ENCODE measurements at regions not wholly inside any gene's neighbourhood (a gene's known extent, or its start where the extent isn't known, plus 50 kb on each side); places are given as distances from the start of the nearest gene placed in this dataset.
A peak's percentile ranks its signal among the peaks of the same experiment; 100 is the strongest.

GRCh38 chr5:123879071-123879470 is 367.1 kb downstream of the CSNK1G3 start:
- no peak for DNase-seq
- H3K9me3 Mint-ChIP-seq, result peaks cover 0 to 3% (median 0%) of the 10 kb centered on the region in 7 donors
- no peak overlapping the region for H3K4me3 Mint-ChIP-seq
- H3K27ac Mint-ChIP-seq, result peak overlapping the region in 1 of 7 donors; percentile 63
- Histone ChIP-seq H3K27me3 (ENCODE audit: control insufficient read depth in 2 of 2, insufficient read depth in 2 of 2, low read length in 2 of 2) (no peaks in the 10 kb centered on the region), H3K4me3 (replicated peaks in 1 of 3; ENCODE audit: low read depth in 2 of 3, low read length in 3 of 3) (no peak overlapping the region), H3K36me3 (replicated peaks in 1 of 2; ENCODE audit: control insufficient read depth in 1 of 2, insufficient read depth in 2 of 2, low read length in 2 of 2) (no peaks in the 10 kb centered on the region), H3K79me2 (ENCODE audit: insufficient read depth, low read length) (no peaks in the 10 kb centered on the region), H3K27ac (ENCODE audit: low read depth in 1 of 2, low read length in 2 of 2) (no peak overlapping the region), H3K9ac (ENCODE audit: insufficient read depth, low read length, poor library complexity, severe bottlenecking) (no peak overlapping the region), H3K4me1 (ENCODE audit: control insufficient read depth in 1 of 2, insufficient read depth in 2 of 2, low read length in 2 of 2) (no peaks in the 10 kb centered on the region), H3K4me2 (replicated peaks; ENCODE audit: extremely low read depth, low read length, poor library complexity, severe bottlenecking) (no peak overlapping the region), H2AFZ (ENCODE audit: insufficient read depth, low read depth, low read length, poor library complexity, severe bottlenecking) (no peak overlapping the region), H4K20me1 (ENCODE audit: insufficient read depth, low read length) (no peaks in the 10 kb centered on the region), H3K9me3 (replicated peaks in 1 of 2; ENCODE audit: control insufficient read depth in 1 of 2, insufficient read depth in 1 of 2, low read length in 2 of 2) (no peaks in the 10 kb centered on the region)
- H3K27me3 Mint-ChIP-seq (ENCODE audit: low read depth in 3 of 3), result no peaks in the 10 kb centered on the region
- intact Hi-C loops (cut with micrococcal nuclease), result no loop called here
- H3K36me3 Mint-ChIP-seq, result no peaks in the 10 kb centered on the region
- TF ChIP-seq, protein P1, sequence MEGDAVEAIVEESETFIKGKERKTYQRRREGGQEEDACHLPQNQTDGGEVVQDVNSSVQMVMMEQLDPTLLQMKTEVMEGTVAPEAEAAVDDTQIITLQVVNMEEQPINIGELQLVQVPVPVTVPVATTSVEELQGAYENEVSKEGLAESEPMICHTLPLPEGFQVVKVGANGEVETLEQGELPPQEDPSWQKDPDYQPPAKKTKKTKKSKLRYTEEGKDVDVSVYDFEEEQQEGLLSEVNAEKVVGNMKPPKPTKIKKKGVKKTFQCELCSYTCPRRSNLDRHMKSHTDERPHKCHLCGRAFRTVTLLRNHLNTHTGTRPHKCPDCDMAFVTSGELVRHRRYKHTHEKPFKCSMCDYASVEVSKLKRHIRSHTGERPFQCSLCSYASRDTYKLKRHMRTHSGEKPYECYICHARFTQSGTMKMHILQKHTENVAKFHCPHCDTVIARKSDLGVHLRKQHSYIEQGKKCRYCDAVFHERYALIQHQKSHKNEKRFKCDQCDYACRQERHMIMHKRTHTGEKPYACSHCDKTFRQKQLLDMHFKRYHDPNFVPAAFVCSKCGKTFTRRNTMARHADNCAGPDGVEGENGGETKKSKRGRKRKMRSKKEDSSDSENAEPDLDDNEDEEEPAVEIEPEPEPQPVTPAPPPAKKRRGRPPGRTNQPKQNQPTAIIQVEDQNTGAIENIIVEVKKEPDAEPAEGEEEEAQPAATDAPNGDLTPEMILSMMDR (IDR thresholded peaks at IDR 0.05), result no peak
- 91% methylated on average over 4 of the region's 4 CpGs for WGBS (ENCODE audit: insufficient coverage)
- H3K4me1 Mint-ChIP-seq, result peaks cover 3% of the 10 kb centered on the region

DNA sequence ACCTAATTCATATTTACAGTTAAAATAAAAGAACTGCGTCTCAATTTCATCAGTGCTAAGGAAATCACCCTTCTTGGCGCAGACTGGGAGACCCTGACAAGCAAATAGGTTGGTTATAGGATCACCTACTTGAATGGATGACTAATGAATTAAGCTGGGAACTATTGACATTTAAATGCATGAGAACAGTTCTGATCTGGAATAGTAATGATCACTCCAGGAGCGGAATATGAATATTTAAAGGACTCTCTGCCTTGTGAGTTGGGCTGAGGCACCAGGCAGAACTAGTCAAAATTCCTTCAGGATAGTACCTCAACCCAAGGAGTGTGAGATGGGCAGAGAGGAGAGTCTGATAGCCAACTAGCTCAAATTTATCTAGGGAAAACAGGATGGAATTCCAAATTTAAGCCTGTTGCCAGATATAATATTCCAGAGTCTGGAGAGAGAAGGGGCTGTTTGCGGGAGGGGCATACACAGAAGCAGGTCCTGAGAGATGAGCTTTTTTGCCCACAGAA is 364.4 kb downstream of the CSNK1G3 start:
- H3K9me3 Mint-ChIP-seq, result peaks cover 0 to 3% (median under 1%) of the 10 kb centered on the region in 7 donors
- Histone ChIP-seq H3K27me3 (ENCODE audit: control insufficient read depth in 2 of 2, insufficient read depth in 2 of 2, low read length in 2 of 2) (no peaks in the 10 kb centered on the region), H3K27ac (ENCODE audit: low read depth in 1 of 2, low read length in 2 of 2) (no peak overlapping the region), H3K36me3 (replicated peaks in 1 of 2; ENCODE audit: control insufficient read depth in 1 of 2, insufficient read depth in 2 of 2, low read length in 2 of 2) (no peaks in the 10 kb centered on the region), H3K9me3 (replicated peaks in 1 of 2; ENCODE audit: control insufficient read depth in 1 of 2, insufficient read depth in 1 of 2, low read length in 2 of 2) (peaks cover 0 to 4% of the 10 kb centered on the region in 2 donors), H3K4me2 (replicated peaks; ENCODE audit: extremely low read depth, low read length, poor library complexity, severe bottlenecking) (no peak overlapping the region), H3K4me3 (replicated peaks in 1 of 3; ENCODE audit: low read depth in 2 of 3, low read length in 3 of 3) (no peak overlapping the region), H4K20me1 (ENCODE audit: insufficient read depth, low read length) (no peaks in the 10 kb centered on the region), H3K79me2 (ENCODE audit: insufficient read depth, low read length) (no peaks in the 10 kb centered on the region), H3K9ac (ENCODE audit: insufficient read depth, low read length, poor library complexity, severe bottlenecking) (no peak overlapping the region), H2AFZ (ENCODE audit: insufficient read depth, low read depth, low read length, poor library complexity, severe bottlenecking) (no peak overlapping the region), H3K4me1 (ENCODE audit: control insufficient read depth in 1 of 2, insufficient read depth in 2 of 2, low read length in 2 of 2) (no peaks in the 10 kb centered on the region)
- no peak for DNase-seq
- no peaks in the 10 kb centered on the region for H3K27me3 Mint-ChIP-seq (ENCODE audit: low read depth in 3 of 3)
- peaks cover 3% of the 10 kb centered on the region for H3K4me1 Mint-ChIP-seq
- intact Hi-C loops (cut with micrococcal nuclease), result no loop called here
- no peaks in the 10 kb centered on the region for H3K36me3 Mint-ChIP-seq
- H3K27ac Mint-ChIP-seq, result no peak overlapping the region
- H3K4me3 Mint-ChIP-seq, result no peak overlapping the region
- TF ChIP-seq, protein P1 (IDR thresholded peaks at IDR 0.05), result no peak
- WGBS (ENCODE audit: insufficient coverage), result 94% methylated on average over 2 of the region's 4 CpGs

All from CD14-positive monocyte (primary cell).